SJSA1 (cell line): ENCODE measurements at regions not wholly inside any gene's neighbourhood (a gene's known extent, or its start where the extent isn't known, plus 50 kb on each side); places are given as distances from the start of the nearest gene placed in this dataset.

Experiments
- DNase-seq, 2 experiments: peaks; one replicate each; pipeline ENCODE4 v3.0.0-alpha.2; 2015 to 2020; ENCODE audit warnings: low spot score in 2 of 2, low read depth in 1 of 2
- H3K27ac ChIP-seq: fragments of 250-450 bp; sonication (Bioruptor Pico); 2 replicates; pipeline ENCODE4 v1.5.1; 2020; ENCODE audit warnings: mild to moderate bottlenecking, moderate library complexity
- H3K27me3 ChIP-seq: fragments of 250-450 bp; sonication (Bioruptor Pico); replicated peaks from 2 replicates; pipeline ENCODE4 v1.5.1; 2020; ENCODE audit warnings: mild to moderate bottlenecking, moderate library complexity
- H3K36me3 ChIP-seq: fragments of 250-450 bp; sonication (Bioruptor Pico); 2 replicates; pipeline ENCODE4 v1.5.1; 2020; ENCODE audit warnings: mild to moderate bottlenecking
- H3K4me1 ChIP-seq: fragments of 250-450 bp; sonication (Bioruptor Pico); replicated peaks from 2 replicates; pipeline ENCODE4 v1.6.1; 2021; ENCODE audit warnings: mild to moderate bottlenecking
- H3K4me3 ChIP-seq: fragments of 250-450 bp; sonication (Bioruptor Pico); 2 replicates; pipeline ENCODE4 v1.5.1; 2020; ENCODE audit warnings: mild to moderate bottlenecking
- H3K9me3 ChIP-seq: fragments of 250-450 bp; sonication (Bioruptor Pico); replicated peaks from 2 replicates; pipeline ENCODE4 v1.5.1; 2020; ENCODE audit warnings: mild to moderate bottlenecking

DNA sequence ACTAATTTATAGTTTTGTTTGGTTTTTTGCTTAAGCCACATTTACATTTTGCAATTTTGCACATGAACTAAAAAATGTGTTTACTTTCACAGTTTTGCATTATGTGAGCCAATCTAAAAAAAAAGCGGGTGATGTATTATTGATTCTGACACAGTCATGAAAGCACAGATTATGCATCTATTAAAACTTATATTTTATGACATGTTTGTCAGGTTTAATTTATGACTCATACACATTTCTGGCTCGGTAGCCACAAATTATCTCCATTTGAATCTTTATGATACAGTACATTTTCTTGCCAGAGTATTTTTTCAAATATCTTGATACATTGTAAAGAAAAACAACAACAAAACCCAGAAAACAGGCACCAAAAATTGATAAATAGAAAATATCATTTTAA, 280.4 kb upstream of the GRIP1 start:
- DNase-seq = no peak
- Histone ChIP-seq H3K4me3 (no peak overlapping the region), H3K9me3 (no peaks in the 10 kb centered on the region), H3K36me3 (no peaks in the 10 kb centered on the region), H3K27me3 (no peaks in the 10 kb centered on the region), H3K27ac (no peak overlapping the region), H3K4me1 (no peaks in the 10 kb centered on the region)

- Histone ChIP-seq H3K9me3 (no peaks in the 10 kb centered on the region), H3K27ac (no peak overlapping the region), H3K36me3 (no peaks in the 10 kb centered on the region), H3K4me1 (no peaks in the 10 kb centered on the region), H3K4me3 (no peak overlapping the region), H3K27me3 (no peaks in the 10 kb centered on the region)
- DNase-seq = no peak
These were observed 281.1 kb upstream of the GRIP1 start for GRCh38 chr12:66960006-66960405.

DNA sequence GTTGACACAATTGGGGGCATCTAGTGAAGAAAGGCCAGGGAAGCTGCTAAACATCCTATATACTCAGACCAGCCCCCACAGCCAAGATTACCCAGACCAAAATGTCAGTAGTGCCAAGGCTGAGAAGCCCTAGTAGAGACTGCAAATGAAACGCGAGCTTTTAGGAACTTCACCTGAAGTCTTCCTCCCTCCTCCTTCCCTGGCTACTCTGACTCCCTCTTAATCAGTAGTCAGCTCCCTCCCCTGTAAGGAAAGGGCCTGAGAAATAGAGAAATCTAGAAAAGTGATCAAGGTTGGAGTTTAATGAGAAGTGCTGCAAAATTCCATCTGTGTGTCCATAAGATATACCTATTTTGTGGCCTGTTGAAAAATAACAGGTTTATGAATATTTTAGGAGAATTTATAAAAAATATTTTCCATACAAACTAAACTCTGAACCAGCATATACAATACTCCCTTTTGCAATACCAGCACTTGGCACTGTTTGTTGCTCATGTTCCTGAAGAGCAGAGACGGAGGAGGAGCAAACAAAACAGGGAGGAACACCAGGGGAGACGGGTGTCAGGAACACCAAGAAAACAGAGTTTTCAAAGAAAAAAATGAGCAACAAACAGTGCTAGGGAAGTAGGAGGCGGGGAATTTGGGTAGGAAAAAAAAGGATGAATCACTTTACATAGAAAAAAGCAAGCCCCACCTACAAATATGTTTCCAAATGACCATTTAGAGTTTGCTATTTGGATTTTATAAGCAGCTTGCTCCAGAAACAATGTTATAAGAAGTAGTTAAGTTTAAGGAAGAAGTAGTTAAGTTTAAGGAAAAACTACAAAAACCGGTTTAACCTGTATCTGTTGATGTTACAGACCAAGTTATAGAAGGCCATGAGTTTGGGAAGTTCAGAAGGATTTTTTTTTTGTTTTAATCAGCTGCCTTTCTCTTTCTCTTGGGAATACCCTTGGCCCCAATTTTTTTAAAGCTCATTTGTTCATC, 282.1 kb upstream of the GRIP1 start:
- no peaks in the 10 kb centered on the region for H3K27me3 ChIP-seq
- DNase-seq = no peak
- H3K9me3 ChIP-seq = no peaks in the 10 kb centered on the region
- no peak overlapping the region for H3K27ac ChIP-seq
- H3K36me3 ChIP-seq = no peaks in the 10 kb centered on the region
- H3K4me3 ChIP-seq = no peak overlapping the region
- no peaks in the 10 kb centered on the region for H3K4me1 ChIP-seq

GRCh38 chr12:66962290-66962689, 283.4 kb upstream of the GRIP1 start:
- no peaks in the 10 kb centered on the region for H3K4me1 ChIP-seq
- no peaks in the 10 kb centered on the region for H3K36me3 ChIP-seq
- H3K9me3 ChIP-seq = no peaks in the 10 kb centered on the region
- no peak for DNase-seq
- no peaks in the 10 kb centered on the region for H3K27me3 ChIP-seq
- no peak overlapping the region for H3K27ac ChIP-seq
- H3K4me3 ChIP-seq = no peak overlapping the region

DNA sequence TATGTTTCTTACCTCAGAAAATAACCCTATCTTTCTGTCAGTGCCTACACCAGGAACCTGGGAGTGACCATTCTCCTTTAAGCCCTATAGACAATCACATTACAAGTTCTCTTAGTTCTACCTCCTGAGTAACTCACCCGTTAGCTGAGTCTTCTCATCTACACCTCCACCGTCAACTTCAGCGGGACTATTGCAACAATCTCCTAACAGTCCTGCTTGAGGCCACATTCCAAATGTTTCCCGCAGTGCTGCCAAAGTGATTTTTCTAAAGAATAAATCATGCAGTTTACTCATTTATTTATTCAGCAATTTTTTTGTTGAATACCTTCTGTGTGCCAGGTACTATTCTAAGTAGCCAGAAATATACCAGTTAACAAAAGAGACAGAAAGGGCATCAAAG, 285.0 kb upstream of the GRIP1 start:
- no peaks in the 10 kb centered on the region for H3K36me3 ChIP-seq
- no peak overlapping the region for H3K27ac ChIP-seq
- H3K9me3 ChIP-seq = no peaks in the 10 kb centered on the region
- no peak overlapping the region for H3K4me3 ChIP-seq
- H3K27me3 ChIP-seq = no peaks in the 10 kb centered on the region
- no peak for DNase-seq
- no peaks in the 10 kb centered on the region for H3K4me1 ChIP-seq

DNA sequence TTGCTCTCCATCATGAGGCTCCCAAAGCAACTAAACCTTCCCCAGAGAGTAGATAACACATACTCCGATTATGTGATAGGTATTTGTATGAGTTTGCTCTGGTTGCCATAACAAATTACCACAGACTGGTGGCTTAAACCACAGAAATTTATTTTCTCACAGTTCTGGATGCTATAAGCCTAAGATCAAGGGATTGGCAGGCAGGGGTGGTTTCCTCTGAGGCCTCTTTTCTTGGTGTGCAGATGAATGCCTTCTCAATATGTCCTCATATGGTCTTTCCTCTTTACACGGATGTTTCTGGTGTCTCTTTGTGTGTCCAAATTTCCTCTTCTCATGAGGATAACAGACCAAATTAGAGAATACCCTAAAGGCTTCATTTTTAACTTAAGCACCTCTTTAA, 285.8 kb upstream of the GRIP1 start:
- Histone ChIP-seq H3K9me3 (no peaks in the 10 kb centered on the region), H3K4me1 (no peaks in the 10 kb centered on the region), H3K27me3 (no peaks in the 10 kb centered on the region), H3K36me3 (no peaks in the 10 kb centered on the region), H3K27ac (no peak overlapping the region), H3K4me3 (no peak overlapping the region)
- DNase-seq = no peak

- Histone ChIP-seq H3K27me3 (no peaks in the 10 kb centered on the region), H3K4me1 (no peaks in the 10 kb centered on the region), H3K4me3 (no peak overlapping the region), H3K27ac (no peak overlapping the region), H3K9me3 (no peaks in the 10 kb centered on the region), H3K36me3 (no peaks in the 10 kb centered on the region)
- DNase-seq = no peak
These were observed 286.7 kb upstream of the GRIP1 start for GRCh38 chr12:66965621-66966020.

- no peak for DNase-seq
- H3K27ac ChIP-seq = no peak overlapping the region
- H3K9me3 ChIP-seq = no peaks in the 10 kb centered on the region
- H3K4me3 ChIP-seq = no peak overlapping the region
- no peaks in the 10 kb centered on the region for H3K36me3 ChIP-seq
- H3K27me3 ChIP-seq = no peaks in the 10 kb centered on the region
- H3K4me1 ChIP-seq = no peaks in the 10 kb centered on the region
These were observed 292.9 kb upstream of the GRIP1 start for GRCh38 chr12:66971816-66972215.

GRCh38 chr12:66976526-66976925, 292.6 kb upstream of the CAND1 start:
- H3K36me3 ChIP-seq = no peaks in the 10 kb centered on the region
- H3K9me3 ChIP-seq = no peaks in the 10 kb centered on the region
- no peak for DNase-seq
- H3K27ac ChIP-seq = no peak overlapping the region
- 0 out of 2 replicates have a peak, but pooled peaks cover 3% of the 10 kb centered on the region for H3K27me3 ChIP-seq
- H3K4me1 ChIP-seq = no peaks in the 10 kb centered on the region
- H3K4me3 ChIP-seq = no peak overlapping the region

GRCh38 chr12:66978802-66979201, 290.4 kb upstream of the CAND1 start:
- no peaks in the 10 kb centered on the region for H3K4me1 ChIP-seq
- H3K27ac ChIP-seq = no peak overlapping the region
- no peaks in the 10 kb centered on the region for H3K9me3 ChIP-seq
- H3K27me3 ChIP-seq = 0 out of 2 replicates have a peak, but pooled peaks cover 3% of the 10 kb centered on the region
- no peak overlapping the region for H3K4me3 ChIP-seq
- no peak for DNase-seq
- no peaks in the 10 kb centered on the region for H3K36me3 ChIP-seq

DNA sequence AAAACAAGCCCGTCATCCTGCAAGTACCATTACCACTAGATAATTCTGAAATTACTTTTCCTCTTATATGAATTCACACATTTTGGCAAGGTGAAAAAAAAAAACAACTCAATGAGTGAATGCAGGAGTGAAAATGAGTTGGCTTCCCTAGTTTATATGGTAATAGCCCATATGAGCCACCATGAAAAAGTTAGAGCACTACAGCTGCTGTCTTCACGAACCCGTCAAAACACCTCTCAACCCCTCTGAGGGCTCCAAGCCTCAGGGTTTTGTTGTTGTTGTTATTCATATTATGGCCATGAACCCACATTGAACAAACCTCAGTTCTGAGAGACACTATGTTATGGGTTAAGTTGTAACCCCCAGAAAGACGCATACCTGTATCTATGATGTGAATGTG, 289.9 kb upstream of the CAND1 start:
- Histone ChIP-seq H3K9me3 (no peaks in the 10 kb centered on the region), H3K4me1 (no peaks in the 10 kb centered on the region), H3K27me3 (0 out of 2 replicates have a peak, but pooled peaks cover 3% of the 10 kb centered on the region), H3K27ac (no peak overlapping the region), H3K36me3 (no peaks in the 10 kb centered on the region), H3K4me3 (no peak overlapping the region)
- no peak for DNase-seq

GRCh38 chr12:66984077-66984476, 285.1 kb upstream of the CAND1 start:
- H3K36me3 ChIP-seq = no peaks in the 10 kb centered on the region
- DNase-seq = no peak
- peaks cover 7% of the 10 kb centered on the region for H3K27me3 ChIP-seq
- no peak overlapping the region for H3K27ac ChIP-seq
- H3K4me1 ChIP-seq = no peaks in the 10 kb centered on the region
- H3K9me3 ChIP-seq = no peaks in the 10 kb centered on the region
- no peak overlapping the region for H3K4me3 ChIP-seq

GRCh38 chr12:66984962-66985361, 284.2 kb upstream of the CAND1 start:
- no peaks in the 10 kb centered on the region for H3K9me3 ChIP-seq
- H3K4me1 ChIP-seq = no peaks in the 10 kb centered on the region
- H3K4me3 ChIP-seq = no peak overlapping the region
- H3K27ac ChIP-seq = no peak overlapping the region
- no peak for DNase-seq
- peaks cover 13% of the 10 kb centered on the region for H3K27me3 ChIP-seq
- H3K36me3 ChIP-seq = no peaks in the 10 kb centered on the region

GRCh38 chr12:66999141-66999540, 270.0 kb upstream of the CAND1 start:
- DNase-seq = no peak
- no peak overlapping the region for H3K27ac ChIP-seq
- H3K4me3 ChIP-seq = no peak overlapping the region
- peaks cover 11% of the 10 kb centered on the region; the same call in 1 of the 2 replicates for H3K27me3 ChIP-seq
- H3K9me3 ChIP-seq = no peaks in the 10 kb centered on the region
- no peaks in the 10 kb centered on the region for H3K36me3 ChIP-seq
- H3K4me1 ChIP-seq = no peaks in the 10 kb centered on the region
